HG02571 (cell line): ENCODE measurements at regions not wholly inside any gene's neighbourhood (a gene's known extent, or its start where the extent isn't known, plus 50 kb on each side); places are given as distances from the start of the nearest gene placed in this dataset.
"Not testable (repeated sequence)": the region's sequence is repeated elsewhere in the genome, so short reads cannot be mapped to it uniquely, and the experiment has no call there.

Source experiments
- ATAC-seq: cut with Tn5 transposase; IDR thresholded peaks from one replicate; pipeline ENCODE4 v1.9.1; 2021; ENCODE audit warnings: mild to moderate bottlenecking, moderate library complexity; ENCODE audit not compliant: unreplicated experiment

DNA sequence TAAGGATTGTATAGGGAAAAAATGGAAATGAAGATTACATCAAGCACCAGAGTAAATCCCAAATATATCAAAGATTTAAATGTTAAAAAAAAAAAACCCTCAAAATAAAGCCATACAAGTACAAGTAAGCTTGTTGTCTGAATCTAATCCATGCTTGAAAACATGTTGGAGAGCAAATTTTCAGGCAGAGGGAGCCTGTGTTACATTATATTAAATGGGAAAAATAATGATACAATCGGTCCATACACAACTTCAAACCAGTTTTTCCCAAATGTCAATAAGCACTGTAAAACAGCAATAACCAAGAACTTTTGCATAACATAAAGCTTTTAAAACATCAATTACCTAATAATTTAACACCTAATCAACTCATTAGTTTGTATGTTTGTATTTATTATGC, 949.4 kb upstream of the ADGRL4 start:
- ATAC-seq, result no peak

GRCh38 chr1:79950511-79950910, 944.0 kb upstream of the ADGRL4 start:
- ATAC-seq, result no peak

GRCh38 chr1:79945391-79945790, 938.9 kb upstream of the ADGRL4 start:
- ATAC-seq, result no peak

DNA sequence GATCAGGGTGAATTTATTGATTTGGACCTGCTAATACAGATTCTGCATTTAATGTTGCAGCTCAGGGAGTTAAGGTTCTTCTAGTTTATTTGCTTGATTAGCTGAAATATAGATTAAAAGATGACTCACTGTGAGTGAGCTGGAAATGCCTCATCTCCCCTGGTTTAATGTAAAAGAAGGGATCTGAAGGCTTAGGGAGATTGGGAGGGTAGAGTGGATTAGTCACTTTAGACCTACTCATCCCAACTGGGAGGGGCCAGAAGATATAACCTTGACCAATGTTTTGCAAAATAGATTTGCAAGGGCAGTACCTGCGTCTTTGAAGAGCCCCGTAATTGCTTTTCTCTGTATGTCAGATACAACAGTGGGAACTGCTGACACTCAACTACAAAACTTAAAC, 922.8 kb upstream of the ADGRL4 start:
- ATAC-seq, result no peak

- ATAC-seq, result no peak
Measured at GRCh38 chr1:79928901-79929300, 922.4 kb upstream of the ADGRL4 start.

- ATAC-seq, result no peak
Measured at GRCh38 chr1:79920960-79921669, 914.6 kb upstream of the ADGRL4 start.

GRCh38 chr1:79914896-79915295, 908.4 kb upstream of the ADGRL4 start:
- no peak for ATAC-seq

- ATAC-seq, result no peak
Measured at GRCh38 chr1:79912813-79913212, 906.3 kb upstream of the ADGRL4 start.

GRCh38 chr1:79903321-79903720, 896.8 kb upstream of the ADGRL4 start:
- no peak for ATAC-seq

DNA sequence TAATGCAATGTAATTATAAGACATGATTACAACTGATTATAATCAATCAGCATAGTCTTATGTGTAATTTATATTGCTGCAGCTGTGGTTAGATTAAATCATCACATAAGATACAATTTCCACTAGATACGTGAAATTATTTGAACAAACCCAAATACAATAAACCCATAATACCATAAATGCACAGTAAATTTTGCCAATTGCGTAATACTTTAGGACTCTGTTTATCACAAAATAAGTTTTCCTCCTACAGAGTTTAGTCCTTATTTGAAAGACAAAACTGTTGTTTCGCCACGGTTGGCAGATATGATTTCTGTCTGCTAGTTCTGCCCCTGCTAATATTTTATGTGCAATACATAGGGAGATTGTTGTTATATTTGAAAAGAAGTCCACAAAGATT, 895.9 kb upstream of the ADGRL4 start:
- no peak for ATAC-seq

GRCh38 chr1:79899914-79900313, 893.4 kb upstream of the ADGRL4 start:
- ATAC-seq, result no peak

GRCh38 chr1:79896140-79896539, 889.6 kb upstream of the ADGRL4 start:
- no peak for ATAC-seq

GRCh38 chr1:79895573-79895972, 889.0 kb upstream of the ADGRL4 start:
- no peak for ATAC-seq

GRCh38 chr1:79894129-79894528, 887.6 kb upstream of the ADGRL4 start:
- not testable (repeated sequence) for ATAC-seq

DNA sequence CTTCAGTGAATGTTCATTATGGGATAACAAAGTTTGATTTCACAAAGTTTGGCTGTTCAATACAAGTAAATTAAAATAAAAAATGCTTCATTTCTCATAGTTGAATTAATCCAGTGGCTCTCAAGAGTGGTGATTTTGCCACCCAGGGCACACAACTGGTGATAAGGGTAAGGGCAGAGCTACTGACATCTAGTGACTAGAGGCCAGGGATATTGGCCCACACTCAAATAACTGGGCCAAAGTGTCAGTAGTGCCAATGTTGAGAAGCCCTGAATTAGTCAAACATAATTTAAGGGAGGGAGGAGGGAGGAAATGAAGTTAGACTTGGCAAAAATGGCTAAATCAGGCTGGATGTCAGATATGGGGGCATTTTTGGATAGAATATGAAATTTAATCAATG, 880.5 kb upstream of the ADGRL4 start:
- no peak for ATAC-seq

DNA sequence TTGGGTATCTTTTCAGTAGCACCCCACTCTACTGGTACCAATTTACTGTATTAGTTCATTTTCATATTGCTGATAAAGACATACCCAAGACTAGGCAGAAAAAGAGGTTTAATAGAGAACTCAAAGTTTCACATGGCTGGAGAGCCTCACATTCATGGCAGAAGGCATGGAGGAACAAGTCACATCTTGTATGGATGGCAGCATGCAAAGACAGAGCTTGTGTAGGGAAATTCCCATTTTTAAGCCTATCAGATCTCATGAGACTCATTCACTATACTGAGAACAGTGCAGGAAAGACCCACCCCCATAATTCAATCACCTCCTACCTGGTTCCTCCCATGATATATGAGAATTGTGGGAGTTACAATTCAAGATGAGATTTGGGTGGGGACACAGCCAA, 878.6 kb upstream of the ADGRL4 start:
- no peak for ATAC-seq

GRCh38 chr1:79877086-79877485, 870.6 kb upstream of the ADGRL4 start:
- no peak for ATAC-seq

DNA sequence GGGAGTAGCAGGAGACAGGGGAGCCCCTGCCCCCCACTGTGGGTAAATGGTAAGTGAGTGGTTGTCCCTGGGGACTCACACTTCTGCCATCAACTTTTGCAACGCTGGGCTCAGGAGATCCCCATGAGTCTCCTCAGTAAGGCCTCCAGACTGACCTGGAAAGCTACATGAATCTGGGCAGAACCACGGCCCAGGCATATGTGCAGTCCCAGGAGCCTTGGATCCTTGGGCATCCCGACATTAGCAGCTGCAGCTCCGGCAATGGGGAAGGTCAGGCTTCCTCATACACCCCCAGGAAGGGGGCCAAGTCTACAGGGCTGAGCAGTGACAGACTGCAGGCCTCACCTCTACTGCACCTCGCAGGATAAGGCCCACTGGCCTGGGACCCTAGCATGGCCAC, 868.7 kb upstream of the ADGRL4 start:
- no peak for ATAC-seq

GRCh38 chr1:79874289-79874688, 867.8 kb upstream of the ADGRL4 start:
- ATAC-seq, result no peak

DNA sequence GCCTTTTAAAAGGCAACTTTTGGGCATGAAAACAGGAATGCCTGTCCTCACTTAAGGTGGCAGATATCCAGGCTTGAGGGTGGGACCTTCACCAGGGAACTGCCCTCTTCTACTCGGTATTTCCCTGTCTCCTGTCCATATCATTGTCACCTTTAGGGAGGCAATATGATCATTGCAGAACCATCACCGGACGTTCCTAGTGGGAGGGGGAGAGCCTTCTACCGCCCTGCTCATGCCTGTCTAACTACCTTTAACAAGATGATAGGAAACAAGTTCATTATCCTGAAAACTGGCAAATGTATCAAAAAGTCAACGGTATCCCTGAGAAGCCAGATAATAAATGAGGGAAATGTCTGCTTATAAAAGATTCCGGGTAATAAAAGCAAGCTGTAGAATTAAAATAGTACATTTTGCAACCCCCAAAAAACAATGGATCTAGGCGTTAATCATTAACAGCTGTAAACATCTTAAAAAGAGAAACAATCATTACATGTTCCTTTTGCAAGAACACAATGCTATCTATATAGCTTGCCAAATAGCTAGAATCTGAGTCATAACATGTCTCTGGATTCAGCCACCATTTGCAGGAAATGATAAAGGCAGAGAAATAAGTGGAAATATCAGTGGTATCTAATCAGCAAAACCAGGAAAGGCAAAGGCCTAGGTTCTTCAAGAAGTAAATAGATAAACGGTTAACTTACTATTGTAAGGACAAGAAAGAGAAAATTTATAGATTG, 852.9 kb upstream of the ADGRL4 start:
- no peak for ATAC-seq

- ATAC-seq, result no peak
Measured at GRCh38 chr1:79852004-79852403, 845.5 kb upstream of the ADGRL4 start.

DNA sequence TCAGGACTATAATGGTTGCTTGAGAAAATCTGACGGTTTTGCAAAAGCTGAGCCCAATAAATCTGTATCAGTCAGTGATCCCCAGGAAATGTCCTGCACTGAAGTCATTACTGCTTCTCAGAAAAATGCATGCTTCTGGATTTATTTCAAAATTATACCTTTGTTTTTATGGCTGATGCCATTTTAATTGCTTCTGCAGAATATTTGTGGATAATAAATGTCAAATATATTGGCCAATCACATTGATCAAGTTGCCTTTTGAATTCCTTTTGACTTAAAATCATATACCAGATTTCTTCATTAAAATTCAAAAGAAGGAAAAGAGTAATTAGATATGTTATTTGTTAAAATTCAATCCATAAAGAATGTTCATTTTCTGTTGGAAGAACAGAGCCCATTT, 842.9 kb upstream of the ADGRL4 start:
- ATAC-seq, result no peak

- no peak for ATAC-seq
Measured at GRCh38 chr1:79848316-79848715, 841.8 kb upstream of the ADGRL4 start.
